GM18907 (cell line): ENCODE measurements at regions not wholly inside any gene's neighbourhood (a gene's known extent, or its start where the extent isn't known, plus 50 kb on each side); places are given as distances from the start of the nearest gene placed in this dataset.

Experiments
- ATAC-seq: cut with Tn5 transposase; IDR thresholded peaks from one replicate; pipeline ENCODE4 v1.9.1; 2021; ENCODE audit warnings: mild to moderate bottlenecking, moderate library complexity; ENCODE audit not compliant: unreplicated experiment

DNA sequence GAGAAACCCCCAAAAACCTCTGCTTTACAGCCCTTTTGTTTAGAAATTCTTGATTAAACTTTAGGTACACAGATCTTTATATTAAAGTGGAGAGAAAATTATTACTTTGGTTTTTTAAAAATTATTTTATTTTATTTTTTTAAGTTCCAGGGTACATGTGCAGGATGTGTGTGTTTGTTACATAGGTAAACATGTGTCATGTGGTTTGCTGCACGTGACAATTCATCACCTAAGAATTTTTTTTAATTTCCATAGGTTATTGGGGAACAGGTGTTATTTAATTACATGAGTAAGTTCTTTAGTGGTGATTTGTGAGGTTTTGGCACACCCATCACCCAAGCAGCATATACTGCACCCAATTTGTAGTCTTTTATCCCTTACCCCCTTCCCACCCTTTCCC lies 581.7 kb downstream of the CSNK1G3 start:
- ATAC-seq, result no peak

DNA sequence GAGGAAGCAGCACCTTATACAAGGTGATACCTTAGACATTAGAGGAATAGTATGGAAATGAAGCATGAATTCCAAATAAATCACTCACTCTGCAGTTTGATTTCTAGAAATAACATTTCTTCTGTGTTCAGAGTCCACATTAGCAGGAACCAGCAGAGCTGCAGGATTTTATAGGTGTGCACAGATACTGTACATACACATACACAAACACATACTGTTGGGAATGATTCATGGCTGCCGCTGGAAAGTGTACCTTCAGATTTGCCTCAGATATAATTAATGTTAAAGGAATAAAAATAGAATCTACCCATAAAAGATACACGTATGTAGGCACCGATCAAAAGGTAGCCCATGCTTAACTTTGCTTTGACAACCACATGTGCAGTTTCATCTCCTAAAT lies 578.1 kb downstream of the CSNK1G3 start:
- ATAC-seq, result no peak

DNA sequence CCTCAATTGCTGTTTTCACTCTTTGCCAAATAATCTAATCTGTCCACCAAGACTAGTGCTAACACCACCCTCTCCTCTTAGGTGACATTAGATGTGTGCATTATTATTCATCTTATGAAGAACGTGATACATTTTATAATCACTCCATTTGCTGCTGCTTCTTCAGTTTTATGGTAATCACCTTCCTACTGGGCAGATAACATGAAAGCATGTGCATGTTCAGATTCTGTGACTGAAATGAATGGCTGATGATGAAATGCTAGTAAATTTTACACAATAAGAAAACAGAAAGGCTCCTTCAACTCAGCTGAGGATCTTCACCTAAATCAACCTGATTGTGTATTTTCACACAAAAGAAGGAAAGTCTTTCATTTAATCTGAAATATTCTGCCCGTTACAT lies 577.6 kb downstream of the CSNK1G3 start:
- no peak for ATAC-seq

DNA sequence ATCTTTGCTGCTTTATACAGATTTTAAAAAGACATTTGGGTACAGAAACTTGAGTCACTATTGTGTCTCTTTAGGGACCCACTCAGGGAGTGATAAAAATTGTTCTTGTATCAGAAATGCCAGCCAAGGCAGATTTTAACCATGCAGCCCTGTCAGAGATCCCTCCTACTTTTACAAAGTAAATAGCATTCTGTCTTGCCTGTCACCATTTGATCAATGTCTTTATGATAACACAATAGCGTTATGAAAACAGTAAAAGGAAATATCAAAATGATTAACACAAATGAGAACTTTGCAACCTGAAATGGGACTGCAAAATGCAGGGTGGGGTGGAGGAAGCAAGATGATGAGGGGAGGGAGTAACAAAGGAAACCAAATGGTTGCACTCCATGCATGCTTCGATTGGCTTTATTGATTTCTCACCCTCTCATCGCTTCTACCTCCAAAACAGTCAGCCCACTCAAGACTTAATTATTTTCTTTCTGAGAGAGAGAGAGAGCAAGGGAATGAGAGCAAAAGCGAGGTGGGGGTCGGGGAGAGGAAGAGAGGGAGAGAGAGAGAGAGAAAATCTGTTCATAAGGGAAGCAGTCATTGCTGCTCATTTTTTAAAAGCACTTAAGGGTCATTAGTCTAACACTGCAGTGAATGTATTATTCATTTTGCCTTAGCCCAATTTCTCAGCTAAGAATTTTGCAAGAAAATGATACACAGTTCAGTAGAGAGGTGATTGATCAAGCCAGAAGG lies 576.5 kb downstream of the CSNK1G3 start:
- no peak for ATAC-seq

DNA sequence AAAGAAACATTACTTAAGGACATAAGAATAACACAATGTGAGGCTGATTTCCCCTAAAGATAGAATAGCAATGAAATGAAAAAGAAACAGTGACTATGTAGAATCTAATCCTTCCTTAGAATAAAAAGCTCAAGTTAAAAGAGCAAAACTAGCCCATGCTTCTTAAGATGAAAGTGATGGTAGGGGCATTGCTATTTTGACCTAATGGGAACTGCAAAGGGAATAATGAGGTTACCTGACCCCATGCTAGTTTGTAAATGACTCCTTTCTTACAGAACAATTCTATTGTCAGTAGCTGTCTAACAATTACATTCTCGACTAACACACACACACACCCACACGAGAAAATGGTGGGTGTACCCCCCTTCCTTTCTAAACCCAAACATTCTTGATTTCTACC lies 575.8 kb downstream of the CSNK1G3 start:
- no peak for ATAC-seq

DNA sequence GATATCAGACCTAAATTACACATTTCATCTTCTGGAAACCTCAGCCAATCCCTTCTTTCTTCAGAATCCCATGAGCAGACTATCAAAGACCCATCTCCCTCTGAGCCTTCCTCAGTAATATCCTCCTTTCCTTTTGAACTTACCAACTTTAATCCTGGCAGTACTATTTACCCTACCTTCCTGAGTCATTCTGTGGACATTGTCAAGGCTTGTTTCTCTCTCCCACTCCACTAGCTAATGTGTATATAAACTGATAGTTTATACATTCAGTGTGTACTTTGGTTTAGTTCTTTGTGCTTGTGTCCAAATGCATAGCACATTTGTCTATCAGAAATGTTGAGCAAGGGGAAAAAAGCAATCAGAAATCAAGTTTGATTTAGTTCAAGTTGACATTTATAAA lies 568.3 kb downstream of the CSNK1G3 start:
- ATAC-seq, result no peak

DNA sequence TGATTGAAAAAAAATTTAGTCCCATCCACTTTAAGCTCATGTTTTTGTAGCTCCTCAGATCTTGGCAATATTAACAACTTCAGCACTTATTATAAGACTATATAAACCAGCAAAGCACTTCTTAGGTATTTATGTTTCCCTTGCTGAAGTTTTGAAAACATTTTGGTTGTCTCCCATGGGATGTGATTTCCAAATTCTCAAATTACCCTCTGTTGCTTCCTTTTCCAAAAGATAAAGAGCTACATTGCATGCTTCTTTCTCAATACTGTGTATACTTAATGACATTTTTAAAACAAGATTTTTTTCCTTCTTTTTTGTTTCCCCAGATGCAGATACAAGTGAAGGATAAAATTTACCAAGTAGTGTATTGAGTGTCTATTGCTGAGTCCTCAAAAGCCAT lies 567.1 kb downstream of the CSNK1G3 start:
- ATAC-seq, result no peak

DNA sequence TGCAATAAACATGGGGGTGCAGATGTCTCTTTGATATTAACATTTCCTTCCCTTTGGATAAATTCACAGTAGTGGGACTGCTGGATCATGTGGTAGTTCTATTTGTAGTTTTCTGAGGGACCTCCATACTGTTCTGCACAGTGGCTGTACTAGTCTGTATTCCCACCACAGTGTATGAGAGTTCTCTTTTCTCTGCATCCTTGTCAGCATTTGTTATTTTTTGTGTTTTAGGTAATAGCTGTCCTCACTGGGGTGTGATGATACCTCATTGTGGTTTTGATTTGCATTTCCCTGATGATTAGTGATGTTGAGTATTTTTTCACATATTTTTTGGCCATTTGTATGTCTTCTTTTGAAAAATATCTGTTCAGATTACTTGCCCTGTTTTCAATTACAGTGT lies 562.5 kb downstream of the CSNK1G3 start:
- ATAC-seq, result no peak

DNA sequence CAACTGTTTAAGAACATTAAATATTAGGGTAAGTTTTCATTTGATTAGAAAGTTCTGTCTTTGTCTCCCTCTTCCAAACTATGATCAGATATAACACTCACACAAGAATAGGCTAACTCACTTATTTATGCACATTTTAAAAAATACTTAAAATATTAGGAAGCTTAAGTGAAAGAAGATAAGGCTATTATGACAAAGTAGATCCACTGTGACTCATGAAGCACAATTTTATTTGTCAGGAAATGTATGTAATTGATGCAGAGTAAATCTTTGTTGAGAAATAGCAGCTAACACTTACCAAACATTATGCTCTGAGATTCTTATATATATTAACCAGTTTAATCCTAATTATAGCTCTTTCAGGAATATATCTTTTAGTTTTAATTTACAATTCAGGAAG lies 560.6 kb downstream of the CSNK1G3 start:
- no peak for ATAC-seq

DNA sequence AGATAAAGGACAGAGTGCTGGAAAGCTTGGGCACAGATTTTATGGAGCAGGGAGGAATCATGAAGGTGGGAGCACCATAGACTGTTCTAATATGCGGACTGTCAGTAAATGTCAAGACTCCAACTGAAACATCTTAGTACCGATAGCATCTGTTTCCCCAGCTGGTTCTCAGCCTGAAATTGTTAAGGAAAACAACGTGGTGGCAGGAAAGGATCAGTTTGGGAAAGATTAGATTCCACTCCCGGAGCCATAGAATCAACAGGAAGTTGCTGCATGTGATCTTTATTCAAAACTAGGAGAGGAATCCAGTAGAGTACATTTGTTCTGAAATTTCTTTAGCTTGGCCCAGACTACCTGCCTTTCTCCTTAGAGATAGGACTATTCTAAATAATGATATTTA lies 559.1 kb downstream of the CSNK1G3 start:
- no peak for ATAC-seq

DNA sequence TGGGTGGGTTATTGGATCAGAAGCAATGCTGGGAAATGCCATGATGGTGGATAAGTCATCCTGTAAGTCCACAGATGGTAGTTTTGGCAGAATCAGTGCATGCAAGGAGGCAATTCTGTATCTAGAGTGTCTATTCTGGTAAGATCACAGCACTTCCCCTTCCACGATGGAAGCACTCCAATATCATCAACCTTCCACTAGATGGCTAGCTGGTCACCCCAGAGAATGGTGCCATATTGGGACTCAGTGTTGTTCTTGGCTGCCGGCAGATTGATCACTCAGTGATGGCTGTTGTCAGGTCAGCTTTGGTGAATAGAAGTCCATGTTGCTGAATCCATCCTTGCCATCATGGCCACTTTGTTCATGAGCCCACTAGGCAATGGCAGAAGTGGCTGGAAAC lies 553.5 kb downstream of the CSNK1G3 start:
- ATAC-seq, result no peak

DNA sequence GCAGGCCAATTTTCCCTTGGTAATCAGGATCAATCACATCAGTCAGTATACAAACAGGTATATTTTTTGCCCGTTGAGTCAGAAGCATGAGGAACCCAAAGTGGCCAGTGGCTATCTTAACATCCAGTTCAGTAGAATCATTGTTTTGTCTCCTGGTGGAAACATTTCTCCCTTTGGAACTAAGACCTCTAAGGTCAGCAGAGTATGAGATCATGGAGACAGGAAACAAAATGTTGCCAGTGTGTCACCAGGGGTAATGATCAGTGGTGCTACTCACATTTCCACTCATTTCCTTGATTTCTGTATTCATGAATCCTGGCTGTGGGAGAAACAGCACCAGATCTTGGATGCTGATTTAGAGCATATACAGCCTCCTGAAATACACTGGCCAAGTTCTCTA lies 553.0 kb downstream of the CSNK1G3 start:
- no peak for ATAC-seq

DNA sequence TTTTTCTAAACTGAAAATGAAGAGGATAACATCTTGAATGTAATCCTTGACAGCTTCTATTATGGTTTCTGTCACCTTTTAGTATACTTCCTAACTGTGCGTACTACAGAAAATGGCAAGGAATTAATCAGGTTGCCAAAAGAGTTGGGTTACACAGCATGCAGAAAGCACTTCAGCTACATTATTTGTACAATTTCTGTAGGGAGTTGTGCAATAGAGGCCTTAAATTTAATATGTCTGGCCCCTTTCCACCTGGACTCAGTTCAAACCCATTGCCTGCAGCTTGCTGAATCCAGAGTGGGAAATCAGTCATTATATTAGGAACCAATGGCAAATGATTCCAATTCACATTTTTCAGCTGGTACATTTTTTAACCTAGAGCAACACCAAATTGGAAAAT lies 549.7 kb downstream of the CSNK1G3 start:
- ATAC-seq, result no peak

DNA sequence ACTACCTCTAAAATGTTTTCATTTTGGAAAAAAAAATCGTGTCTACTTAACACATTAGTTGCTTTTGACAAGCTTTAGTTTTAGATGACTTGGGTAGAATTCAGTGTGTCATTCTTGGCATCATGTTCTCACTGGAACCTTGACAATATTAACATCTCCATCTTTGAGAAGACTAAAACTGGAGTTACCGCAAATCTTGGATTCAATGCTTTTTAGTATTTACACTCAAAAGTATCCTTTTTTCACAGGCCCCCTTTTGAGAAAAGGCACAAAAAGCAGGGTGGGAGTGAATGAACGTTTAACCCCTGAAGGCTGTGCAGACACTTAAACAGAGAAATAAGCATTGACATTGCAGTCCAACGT lies 549.1 kb downstream of the CSNK1G3 start:
- ATAC-seq, result no peak

DNA sequence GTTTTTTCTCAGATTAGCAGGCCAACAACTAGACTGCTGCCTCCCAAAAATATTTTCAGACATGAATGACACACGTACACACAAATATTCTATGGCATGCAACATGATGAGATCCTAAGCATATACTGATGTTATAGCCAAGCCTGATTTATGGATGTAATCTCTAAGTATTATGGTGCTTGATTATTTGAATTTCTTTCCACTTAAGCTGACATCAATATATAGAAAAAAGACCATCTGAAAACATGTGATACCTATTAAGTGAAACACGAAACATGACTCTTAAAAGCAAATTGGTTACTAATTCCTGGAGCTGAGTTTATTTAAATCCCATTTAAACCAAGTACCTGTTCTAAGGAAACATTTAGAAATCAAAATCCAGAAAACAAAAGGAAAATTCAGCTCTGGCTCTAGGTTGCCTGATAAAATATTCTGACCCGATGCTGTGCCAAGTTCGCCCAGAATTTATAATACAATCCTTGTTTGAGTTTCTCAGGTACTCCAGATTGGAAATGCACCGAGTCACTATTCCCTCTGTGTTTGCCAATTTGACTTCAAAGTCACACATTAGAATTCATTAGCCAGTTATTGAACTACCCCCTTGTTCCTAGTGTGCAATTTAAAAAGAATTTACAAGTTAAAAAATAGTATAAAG lies 548.6 kb downstream of the CSNK1G3 start:
- ATAC-seq, result no peak

DNA sequence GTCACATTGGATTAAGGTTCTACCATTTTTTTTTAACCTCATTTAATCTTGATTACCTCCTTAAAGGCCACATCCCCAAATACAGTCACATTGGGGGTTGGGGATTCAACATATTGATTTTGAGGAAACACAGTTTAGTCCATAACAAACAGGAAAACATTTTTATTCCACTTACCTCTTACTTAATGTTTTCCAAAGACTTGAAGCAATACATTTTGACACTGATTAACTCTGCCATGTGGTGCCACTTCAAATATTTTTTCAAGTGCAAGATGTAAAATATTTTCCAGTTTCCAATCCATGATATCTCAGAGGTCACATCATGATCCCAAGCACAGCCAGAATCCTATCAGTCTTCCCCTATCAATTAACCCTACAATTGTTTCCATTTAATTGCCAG lies 548.0 kb downstream of the CSNK1G3 start:
- ATAC-seq, result no peak

DNA sequence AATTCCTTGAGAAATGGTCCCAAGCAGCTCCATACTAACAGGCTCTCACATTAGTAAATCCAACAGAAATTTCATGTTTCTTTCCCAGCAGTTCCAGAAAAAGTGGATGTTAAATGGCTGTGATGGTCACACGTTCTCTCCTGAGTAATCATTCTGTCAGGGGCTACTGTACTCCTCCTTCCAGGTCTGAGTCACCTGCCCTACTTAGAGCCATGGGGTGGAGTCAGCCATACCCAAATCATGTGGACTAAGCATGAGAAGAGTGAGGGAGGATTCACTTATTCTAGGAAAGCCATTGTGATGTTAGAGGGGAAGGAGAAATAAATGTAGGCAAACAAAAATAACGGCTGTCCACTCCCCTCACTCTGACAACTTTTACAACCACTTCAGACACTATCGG lies 547.2 kb downstream of the CSNK1G3 start:
- ATAC-seq, result no peak

DNA sequence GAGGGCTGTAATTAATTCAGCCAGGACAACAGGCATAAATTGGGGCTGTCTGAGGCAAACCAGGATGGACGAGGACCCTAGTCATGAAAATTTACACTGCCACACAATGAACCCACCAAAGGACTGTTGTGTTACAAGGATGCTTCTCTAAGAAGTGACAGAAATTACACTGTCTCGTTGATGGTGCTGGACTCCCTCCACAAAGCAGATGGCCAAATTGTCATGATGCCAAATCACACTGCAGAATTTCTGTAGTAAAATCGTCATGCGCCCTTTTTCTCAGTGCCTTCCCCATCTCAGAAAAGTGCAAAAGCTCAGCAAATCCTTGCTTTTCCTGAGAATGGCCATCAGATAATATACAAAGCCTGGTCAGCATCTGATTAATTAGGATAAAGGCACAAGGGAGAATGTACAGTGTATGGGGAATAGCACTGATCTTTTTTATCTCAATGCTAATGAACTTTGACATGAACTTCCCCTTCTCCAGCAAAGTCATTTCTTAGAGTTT lies 545.8 kb downstream of the CSNK1G3 start:
- ATAC-seq, result no peak

DNA sequence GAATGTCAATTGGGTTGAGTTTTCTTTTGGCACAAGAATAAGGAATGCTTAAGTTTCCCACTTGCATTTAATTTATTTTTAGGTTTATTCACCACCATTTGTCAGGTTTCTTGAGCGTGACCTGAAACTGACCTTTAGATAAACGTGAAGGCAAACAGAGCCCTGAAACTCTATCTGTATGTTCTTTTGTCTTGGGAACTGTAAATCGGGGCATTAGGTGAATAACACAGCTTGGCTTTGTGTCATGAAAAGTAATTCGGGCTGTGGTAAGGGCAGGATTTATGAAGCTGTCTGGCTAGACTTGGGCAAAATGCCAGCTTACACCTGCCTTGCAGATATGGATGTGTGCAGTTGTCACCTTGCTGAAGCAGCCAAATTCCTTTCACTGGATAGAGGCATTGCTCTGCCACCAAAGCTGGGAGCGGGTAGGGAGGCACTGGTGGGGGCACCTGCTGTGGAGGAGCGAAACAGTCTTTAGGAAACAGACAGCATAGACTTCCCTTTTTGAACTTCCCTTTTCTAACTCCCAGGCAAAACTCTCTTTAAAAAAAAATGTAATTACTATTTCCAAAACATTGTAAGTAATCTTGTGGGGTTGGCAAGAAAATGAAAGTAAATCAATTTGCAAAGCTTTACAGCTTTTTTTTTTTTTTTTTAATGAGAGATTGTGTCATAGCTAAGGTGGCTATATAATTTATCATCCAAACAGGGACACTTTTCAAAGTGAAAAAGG lies 545.2 kb downstream of the CSNK1G3 start:
- ATAC-seq, result peak; percentile 65

DNA sequence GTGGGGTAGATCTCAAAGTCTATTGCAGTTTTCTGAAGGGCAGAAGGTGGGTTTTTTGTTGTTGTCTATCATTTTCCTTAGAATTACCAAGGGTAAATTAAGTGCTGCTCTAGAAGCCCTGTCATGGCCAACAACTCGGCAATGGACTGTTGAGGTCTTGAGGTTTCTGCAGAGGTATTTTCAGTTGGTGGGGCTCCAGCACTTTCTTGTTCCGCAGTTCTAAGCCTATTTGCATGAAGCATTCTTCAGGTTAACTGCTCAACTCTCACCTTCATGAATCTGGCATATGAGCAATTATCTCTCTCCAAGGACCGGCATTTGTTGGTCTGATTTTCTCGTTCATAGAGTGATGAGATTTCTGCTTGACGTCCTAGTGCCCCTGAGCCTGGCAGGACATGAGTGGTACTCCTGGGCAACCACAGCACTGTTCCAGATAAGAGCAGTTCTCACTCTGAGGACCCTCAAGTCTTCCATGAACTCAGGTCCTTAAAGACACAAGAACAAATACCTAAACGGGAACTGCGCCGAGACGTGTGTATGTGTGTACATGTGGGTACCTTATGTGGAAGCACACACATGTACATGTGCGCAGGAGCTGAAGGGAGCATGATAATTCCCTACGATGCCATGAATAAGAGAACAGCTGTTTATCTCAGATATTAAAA lies 544.5 kb downstream of the CSNK1G3 start:
- ATAC-seq, result peak; percentile 67

DNA sequence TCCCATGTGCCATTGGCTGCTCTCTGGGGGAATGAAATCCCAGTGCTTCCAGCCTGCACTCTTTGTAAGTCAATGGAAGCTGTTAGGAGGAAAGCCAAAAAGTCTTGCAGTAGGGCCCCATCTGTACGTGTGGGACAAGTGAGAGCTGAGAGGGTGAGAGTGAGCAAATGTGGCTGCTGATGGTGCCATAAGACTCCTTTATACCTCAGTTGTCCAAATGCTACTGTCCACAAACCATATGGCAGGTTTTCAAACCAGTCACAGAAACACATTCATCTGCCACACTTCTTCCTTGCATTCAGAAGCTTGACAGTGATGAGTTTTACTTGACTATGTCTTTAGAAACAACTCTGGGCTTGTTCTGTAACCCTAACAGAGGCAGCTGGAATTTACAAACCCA lies 543.8 kb downstream of the CSNK1G3 start:
- ATAC-seq, result no peak

DNA sequence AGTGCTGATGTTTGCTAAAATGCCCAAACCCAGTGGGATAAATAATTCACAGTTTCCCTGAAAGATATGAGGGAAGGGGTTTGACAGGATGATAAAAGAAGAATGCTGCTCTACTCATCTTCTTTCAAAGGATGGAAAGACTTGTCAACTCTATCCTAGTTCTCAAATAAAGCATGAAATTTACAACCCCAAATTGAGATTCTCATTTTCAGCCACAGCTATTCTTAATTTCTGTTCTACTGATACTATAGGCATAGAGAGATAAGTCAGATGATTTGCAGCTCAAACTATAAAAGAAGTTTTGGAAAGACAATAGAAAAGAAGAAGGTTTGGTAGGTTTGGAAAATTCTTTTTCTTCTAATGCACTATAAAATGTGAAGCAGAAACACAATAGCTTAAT lies 542.6 kb downstream of the CSNK1G3 start:
- ATAC-seq, result no peak
